WTC11 (cell line): ENCODE measurements at regions not wholly inside any gene's neighbourhood (a gene's known extent, or its start where the extent isn't known, plus 50 kb on each side); places are given as distances from the start of the nearest gene placed in this dataset.

Experiments used
- AFF4 ChIP-seq: sonication (generic); formaldehyde crosslinking; IDR thresholded peaks from 2 replicates; pipeline ENCODE4 v1.8.1; 2023; ENCODE audit warnings: mild to moderate bottlenecking, missing genetic modification reagents, borderline replicate concordance
- CTCF ChIP-seq: fragments of 200-600 bp; IDR thresholded peaks from 2 replicates; pipeline ENCODE4 v1.8.0; 2022; ENCODE audit warnings: antibody characterized with exemption
- FOXJ3 ChIP-seq: sonication (generic); formaldehyde crosslinking; IDR thresholded peaks from 2 replicates; pipeline ENCODE4 v1.9.0; 2021; ENCODE audit warnings: missing genetic modification reagents, mild to moderate bottlenecking, borderline replicate concordance
- IRF2 ChIP-seq: sonication (generic); formaldehyde crosslinking; IDR thresholded peaks from 2 replicates; pipeline ENCODE4 v1.8.0; 2022; ENCODE audit warnings: low read depth, missing genetic modification reagents, borderline replicate concordance
- JUN ChIP-seq: sonication (generic); formaldehyde crosslinking; IDR thresholded peaks from 2 replicates; pipeline ENCODE4 v1.8.0; 2023; ENCODE audit warnings: mild to moderate bottlenecking, missing genetic modification reagents
- SMAD3 ChIP-seq: sonication (generic); formaldehyde crosslinking; IDR thresholded peaks from 2 replicates; pipeline ENCODE4 v1.8.0; 2022; ENCODE audit warnings: missing genetic modification reagents, mild to moderate bottlenecking, borderline replicate concordance
- SMAD4 ChIP-seq: sonication (generic); formaldehyde crosslinking; IDR thresholded peaks from 2 replicates; pipeline ENCODE4 v1.8.0; 2022; ENCODE audit warnings: mild to moderate bottlenecking, missing genetic modification reagents
- SOX15 ChIP-seq: fragments of 250-450 bp; sonication (Bioruptor Pico); IDR thresholded peaks from 2 replicates; pipeline ENCODE4 v1.9.0; 2021; ENCODE audit warnings: mild to moderate bottlenecking
- SP1 ChIP-seq: sonication (generic); formaldehyde crosslinking; conservative IDR thresholded peaks from 2 replicates; pipeline ENCODE4 v1.8.1; 2022; ENCODE audit warnings: missing genetic modification reagents
- ZNF263 ChIP-seq: sonication (generic); formaldehyde crosslinking; IDR thresholded peaks from 2 replicates; pipeline ENCODE4 v1.8.1; 2022; ENCODE audit warnings: low read depth, mild to moderate bottlenecking, moderate library complexity, missing genetic modification reagents
- ZNF416 ChIP-seq: fragments of 250-450 bp; sonication (Bioruptor Pico); IDR thresholded peaks from 2 replicates; pipeline ENCODE4 v1.9.0; 2021; ENCODE audit warnings: mild to moderate bottlenecking, inconsistent platforms

DNA sequence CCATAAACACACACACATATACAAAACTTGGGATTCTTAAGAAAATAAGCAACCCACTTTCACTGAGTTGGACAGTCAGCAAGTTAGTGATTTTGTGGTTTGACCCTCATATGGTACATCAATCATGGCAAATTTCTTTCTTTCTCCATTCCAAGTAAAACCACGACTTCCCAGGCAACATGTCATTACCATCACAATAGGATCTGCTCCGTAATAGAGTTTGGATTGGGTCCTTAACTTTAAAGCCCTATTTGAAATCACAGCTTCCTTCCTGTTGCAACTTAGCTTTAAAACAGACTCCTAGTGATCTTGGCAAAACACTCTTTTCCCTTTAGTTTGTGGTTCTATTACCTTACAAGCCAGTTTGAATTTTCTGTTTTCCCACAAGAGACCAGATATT, 483.6 kb downstream of the INHBA start:
- TF ChIP-seq SOX15 (CRISPR knock-in tag) = no peak
- no peak for TF ChIP-seq IRF2 (CRISPR knock-in tag)
- no peak for TF ChIP-seq SP1 (CRISPR knock-in tag)
- no peak for TF ChIP-seq SMAD3 (CRISPR knock-in tag)
- TF ChIP-seq CTCF = no peak
- TF ChIP-seq FOXJ3 (CRISPR knock-in tag) = no peak
- TF ChIP-seq ZNF416 (CRISPR knock-in tag) = no peak
- no peak for TF ChIP-seq AFF4 (CRISPR knock-in tag)
- no peak for TF ChIP-seq SMAD4 (CRISPR knock-in tag)
- no peak for TF ChIP-seq JUN (CRISPR knock-in tag)
- TF ChIP-seq ZNF263 (CRISPR knock-in tag) = no peak
